Renal pelvis (tissue), 1 donor: ENCODE measurements at regions not wholly inside any gene's neighbourhood (a gene's known extent, or its start where the extent isn't known, plus 50 kb on each side); places are given as distances from the start of the nearest gene placed in this dataset.
"Not testable (repeated sequence)": the region's sequence is repeated elsewhere in the genome, so short reads cannot be mapped to it uniquely, and the experiment has no call there.

Experiments
- DNase-seq: peaks from one replicate; pipeline ENCODE4 v3.0.0-alpha.2; 2013

- no peak for DNase-seq
These were observed 498.8 kb downstream of the KIF4B start for GRCh38 chr5:155512329-155512728.

- DNase-seq = no peak
These were observed 500.6 kb downstream of the KIF4B start for GRCh38 chr5:155514105-155514563.

GRCh38 chr5:155522540-155522939, 509.0 kb downstream of the KIF4B start:
- no peak for DNase-seq

GRCh38 chr5:155529362-155529761, 515.8 kb downstream of the KIF4B start:
- no peak for DNase-seq

- no peak for DNase-seq
These were observed 516.5 kb downstream of the KIF4B start for GRCh38 chr5:155530046-155530445.

- no peak for DNase-seq
These were observed 519.2 kb downstream of the KIF4B start for GRCh38 chr5:155532621-155533311.

GRCh38 chr5:155540000-155540595, 526.5 kb downstream of the KIF4B start:
- DNase-seq = no peak

- DNase-seq = no peak
These were observed 532.5 kb downstream of the KIF4B start for GRCh38 chr5:155546075-155546474.

GRCh38 chr5:155554500-155554899, 540.9 kb downstream of the KIF4B start:
- no peak for DNase-seq

GRCh38 chr5:155556222-155556621, 542.7 kb downstream of the KIF4B start:
- no peak for DNase-seq

GRCh38 chr5:155556700-155557099, 543.1 kb downstream of the KIF4B start:
- DNase-seq = no peak

GRCh38 chr5:155562158-155562557, 548.6 kb downstream of the KIF4B start:
- no peak for DNase-seq

GRCh38 chr5:155564541-155564940, 551.0 kb downstream of the KIF4B start:
- no peak for DNase-seq

- no peak for DNase-seq
These were observed 562.3 kb downstream of the KIF4B start for GRCh38 chr5:155575861-155576260.

GRCh38 chr5:155586808-155587207, 573.3 kb downstream of the KIF4B start:
- DNase-seq = not testable (repeated sequence)

- no peak for DNase-seq
These were observed 573.9 kb downstream of the KIF4B start for GRCh38 chr5:155587458-155587857.

- DNase-seq = no peak
These were observed 577.7 kb downstream of the KIF4B start for GRCh38 chr5:155591273-155591672.

- DNase-seq = no peak
These were observed 580.7 kb downstream of the KIF4B start for GRCh38 chr5:155594270-155594669.

GRCh38 chr5:155595791-155596190, 582.2 kb downstream of the KIF4B start:
- no peak for DNase-seq

GRCh38 chr5:155598552-155598951, 585.0 kb downstream of the KIF4B start:
- DNase-seq = no peak

GRCh38 chr5:155605920-155606319, 592.4 kb downstream of the KIF4B start:
- no peak for DNase-seq

GRCh38 chr5:155616779-155617392, 603.3 kb downstream of the KIF4B start:
- DNase-seq = peak; percentile 14

- no peak for DNase-seq
These were observed 606.1 kb downstream of the KIF4B start for GRCh38 chr5:155619688-155620087.
